Medulla oblongata (tissue), 1 donor: ENCODE measurements at regions not wholly inside any gene's neighbourhood (a gene's known extent, or its start where the extent isn't known, plus 50 kb on each side); places are given as distances from the start of the nearest gene placed in this dataset.

Experiments used
- DNase-seq: peaks from one replicate; pipeline ENCODE4 v3.0.0-alpha.2; 2015; ENCODE audit errors: extremely low spot score

DNA sequence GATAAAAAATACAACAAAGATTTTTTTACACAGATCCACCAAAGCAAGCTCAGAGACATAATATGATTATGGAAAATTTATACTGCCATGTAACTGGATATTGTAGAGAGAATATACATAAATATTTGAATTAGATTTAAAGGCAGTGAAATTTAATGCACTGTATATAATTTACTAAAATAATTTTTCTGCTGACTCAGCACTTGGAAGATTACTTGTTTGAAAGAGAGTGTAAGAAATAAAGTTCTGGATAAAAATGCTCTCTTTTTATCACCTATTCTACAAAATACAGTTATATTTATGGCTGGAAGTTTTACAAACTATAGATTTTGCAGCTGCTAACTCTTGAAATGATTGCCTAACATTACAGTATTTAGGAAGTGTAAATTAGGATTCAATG is 628.3 kb upstream of the CHORDC1 start:
- no peak for DNase-seq

DNA sequence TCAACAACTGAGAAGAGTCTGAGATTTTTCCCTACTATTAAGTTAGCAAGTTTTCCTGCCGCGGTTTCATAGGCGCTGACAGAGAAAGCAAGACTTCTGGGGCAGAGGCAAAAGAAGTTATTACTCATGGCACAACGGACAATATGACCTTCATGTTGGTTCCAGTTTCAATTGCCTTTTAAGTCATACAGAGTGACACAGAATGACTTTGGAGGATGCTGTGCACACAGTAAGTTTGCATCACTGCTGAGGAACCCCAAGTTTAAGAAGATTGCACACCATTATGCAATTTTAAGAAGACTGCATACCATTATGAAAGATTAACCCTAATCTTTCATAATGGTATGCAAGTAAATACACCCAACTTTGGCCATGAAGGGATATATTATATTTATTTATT is 626.5 kb upstream of the CHORDC1 start:
- no peak for DNase-seq

DNA sequence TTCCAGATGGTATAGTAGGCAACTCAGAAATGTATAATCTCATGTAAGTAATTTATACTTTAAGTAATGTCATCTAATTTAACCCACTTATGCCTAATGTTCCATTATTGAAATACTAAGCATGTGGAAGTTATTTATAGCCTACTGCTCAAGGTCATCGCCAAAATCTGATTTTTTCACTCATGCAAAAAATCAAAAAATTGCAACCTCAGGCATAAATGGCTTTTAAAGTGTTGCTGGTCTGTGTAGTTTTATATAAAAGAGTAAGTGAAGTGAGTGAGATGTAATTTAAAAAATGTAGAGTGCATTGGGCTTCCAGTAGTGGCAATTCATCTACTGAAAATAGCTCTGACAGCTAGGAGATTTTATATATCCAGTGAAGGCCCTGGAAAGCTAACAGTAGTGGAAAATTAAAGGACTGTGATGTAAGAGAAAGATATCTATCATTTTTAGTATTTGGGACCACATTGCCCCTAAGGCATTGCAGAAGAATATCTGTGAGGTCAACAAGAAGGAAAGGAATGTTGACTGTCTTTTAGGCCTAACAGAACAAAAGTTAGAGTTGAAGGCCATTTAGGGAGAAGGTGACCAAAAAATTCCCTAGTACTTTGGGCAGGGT is 624.5 kb upstream of the CHORDC1 start:
- no peak for DNase-seq

DNA sequence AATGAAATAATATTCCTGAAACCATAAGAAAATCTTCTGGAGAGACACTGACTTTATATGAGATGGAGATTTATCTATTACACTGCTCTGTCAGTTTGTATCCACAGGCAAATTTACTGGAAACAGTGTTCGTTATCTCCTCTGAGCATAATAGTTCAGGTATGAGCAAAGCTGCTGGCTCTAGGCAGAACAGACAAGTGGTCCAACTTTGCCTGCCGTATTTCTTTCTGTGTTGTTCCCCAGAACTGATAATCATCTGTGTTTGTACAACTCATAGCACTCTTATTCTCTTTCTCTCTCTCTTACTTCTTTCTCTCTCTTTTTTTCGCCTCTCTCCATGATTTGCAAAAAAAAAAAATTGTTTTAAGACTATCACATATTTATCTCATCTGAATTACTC is 623.8 kb upstream of the CHORDC1 start:
- DNase-seq = no peak

DNA sequence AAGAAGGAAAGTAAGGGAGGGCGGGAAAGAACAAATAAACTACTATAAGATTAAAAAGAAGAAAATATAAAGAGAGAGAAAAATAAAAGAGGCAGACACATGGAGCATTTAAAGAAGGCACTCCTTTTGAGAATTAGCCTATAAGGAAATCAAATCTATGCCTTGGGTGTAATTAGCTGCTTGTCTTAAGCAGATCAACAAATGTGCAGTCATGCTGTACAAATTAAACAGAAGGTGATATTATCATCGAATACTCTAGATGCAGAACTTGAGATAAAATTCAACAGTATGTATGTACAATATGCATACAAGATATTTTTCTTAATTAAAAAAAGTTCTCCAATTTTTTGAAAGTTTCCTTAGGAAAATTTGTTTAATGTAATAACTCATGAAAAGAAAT is 623.0 kb upstream of the CHORDC1 start:
- DNase-seq = no peak

DNA sequence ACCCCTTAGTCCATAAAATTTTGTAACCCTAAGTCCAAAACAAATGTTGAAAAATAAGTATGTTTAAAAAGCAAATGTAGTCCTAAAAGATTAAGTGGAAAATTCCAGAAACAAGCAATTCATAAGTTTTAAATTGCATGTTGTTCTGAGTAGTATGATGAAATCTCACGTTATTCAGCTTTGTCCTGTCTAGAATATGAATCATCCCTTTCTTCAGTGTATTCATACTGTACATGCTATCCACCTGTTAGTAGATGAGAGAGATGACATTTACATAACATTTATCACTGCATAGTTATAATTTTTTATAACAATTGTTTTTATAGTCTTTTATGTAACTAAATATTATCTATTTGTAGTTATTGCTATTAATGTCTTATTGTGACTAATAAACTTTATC is 622.3 kb upstream of the CHORDC1 start:
- DNase-seq = no peak

DNA sequence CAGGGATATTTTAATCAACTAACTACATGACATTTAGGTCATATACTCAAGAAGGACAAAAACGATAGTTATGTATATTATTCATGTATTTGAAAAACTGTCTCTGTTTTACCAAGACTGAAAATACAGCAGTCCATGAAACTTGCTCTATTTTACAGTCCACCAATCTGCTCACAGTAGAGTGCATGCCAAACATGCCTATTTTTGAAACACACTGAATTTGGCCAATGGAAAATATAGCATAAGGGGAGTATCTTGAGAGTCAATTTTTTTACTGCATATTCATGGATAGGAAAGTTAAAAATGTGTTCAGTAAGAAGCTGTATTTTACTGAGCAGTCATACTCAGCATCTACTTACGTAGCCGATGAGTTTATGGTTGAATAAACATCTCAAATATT is 621.2 kb upstream of the CHORDC1 start:
- no peak for DNase-seq

DNA sequence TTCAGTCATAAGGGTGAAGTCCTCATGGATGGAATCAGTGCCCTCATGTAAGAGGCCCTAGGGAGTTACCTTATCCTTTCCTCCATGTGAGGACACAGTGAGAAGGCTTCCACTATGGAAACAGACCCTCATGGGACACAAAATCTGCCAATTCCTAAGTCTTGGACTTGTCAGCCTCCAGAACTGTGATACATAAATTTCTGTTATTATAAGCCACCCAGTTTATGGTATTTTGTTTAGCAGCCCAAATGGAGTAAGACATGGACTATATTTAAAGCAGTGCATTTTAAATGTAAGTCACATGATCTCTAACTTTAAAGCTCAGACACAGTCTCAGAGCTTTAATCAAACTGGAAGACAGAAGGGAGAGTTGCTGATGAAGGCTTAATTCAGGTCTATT is 619.8 kb upstream of the CHORDC1 start:
- DNase-seq = no peak

DNA sequence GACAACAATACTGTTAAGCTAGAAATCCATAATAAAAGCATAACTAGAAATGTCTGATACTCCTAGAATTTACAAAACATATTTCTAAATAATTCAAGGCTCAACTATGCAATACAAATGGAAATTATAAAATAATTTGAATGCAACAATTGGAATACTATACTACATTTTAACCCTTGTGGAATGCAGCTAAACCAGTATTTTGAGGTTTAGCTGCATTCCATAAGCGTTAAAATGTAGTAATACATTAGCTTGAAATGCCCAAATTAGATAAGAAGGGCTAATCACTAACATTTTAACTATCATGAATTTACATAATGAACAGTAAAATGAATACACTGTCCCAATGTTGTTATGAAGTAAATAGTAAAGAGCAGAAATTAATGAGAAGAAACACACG is 617.2 kb upstream of the CHORDC1 start:
- no peak for DNase-seq

DNA sequence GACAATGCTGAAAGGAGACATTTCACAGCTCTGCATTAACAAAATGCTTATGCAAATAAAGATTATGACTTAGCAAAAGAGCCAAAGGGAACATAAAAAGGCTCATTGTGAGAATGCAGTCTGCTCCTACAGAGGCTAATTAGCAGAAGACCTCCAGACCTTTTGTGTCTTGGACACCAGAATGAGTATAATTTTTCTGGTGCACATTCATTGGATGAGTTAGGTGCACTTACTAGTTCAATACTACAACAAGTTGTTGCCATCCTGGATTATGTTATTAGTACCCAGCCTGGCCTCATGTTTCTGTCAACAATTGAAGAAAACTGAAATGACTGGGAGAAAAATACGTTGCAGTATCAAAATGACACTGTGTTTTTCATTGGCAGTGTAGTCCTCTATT is 613.2 kb upstream of the CHORDC1 start:
- DNase-seq = no peak

DNA sequence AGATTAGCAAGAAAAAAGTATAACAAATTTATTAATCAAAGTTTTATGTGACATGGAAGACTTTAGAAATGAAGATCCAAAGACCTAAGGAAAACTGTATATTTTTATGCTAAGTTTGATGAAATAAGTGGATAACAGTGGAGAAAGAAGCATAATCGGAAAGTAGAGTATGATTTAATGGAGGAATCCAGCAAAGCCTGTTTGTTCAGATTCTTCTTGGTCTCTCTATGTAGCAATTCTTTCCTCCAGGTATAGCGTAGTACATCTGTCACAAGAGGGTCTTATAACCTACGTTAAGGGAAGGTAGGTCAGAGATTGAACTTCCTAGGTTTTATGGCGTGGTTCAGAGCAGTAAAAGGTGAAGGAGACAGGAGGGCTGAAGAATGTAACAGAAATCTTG is 600.6 kb upstream of the CHORDC1 start:
- DNase-seq = no peak

DNA sequence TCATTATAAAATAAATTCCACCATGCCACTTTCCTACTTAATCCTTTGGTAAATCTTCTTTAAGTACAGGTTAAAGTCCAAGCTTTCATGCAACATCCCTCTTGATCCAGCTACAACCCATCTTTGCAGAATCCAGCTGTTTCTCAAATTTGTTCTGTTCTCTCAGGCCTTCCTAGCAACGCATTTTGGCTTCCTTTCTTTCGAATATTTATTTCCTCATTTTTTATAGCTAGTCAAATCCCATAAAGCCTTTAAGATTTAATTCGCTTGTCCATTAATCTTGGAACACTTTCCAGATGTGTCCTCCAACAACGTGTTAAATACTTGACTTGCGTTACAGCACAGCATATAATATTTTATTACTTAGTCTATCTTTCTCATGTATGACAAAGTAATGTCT is 600.1 kb upstream of the CHORDC1 start:
- no peak for DNase-seq

DNA sequence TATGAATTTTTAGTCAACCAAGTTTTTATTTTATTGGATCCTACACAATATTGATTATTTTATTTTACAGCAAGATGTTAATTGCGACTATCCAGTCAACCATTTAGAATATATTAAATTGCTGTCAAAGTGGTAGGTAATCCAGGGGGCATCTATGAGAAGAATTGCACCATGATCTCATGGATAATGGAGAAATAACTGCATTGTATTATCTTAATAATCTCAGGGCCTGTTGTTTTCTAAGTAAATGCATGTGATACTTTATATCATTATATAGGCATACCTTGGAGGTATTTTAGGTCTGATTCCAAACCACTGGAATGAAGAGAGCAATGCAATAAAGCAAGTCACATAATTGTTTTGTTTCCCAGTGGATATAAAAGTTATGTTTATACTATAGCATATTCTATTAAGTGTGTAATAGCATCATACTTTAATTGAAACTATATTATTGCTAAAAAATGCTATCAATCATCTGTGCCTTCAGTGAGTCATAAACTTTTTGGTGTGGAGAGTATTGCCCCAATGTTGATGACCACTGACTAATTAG is 595.4 kb upstream of the CHORDC1 start:
- no peak for DNase-seq

DNA sequence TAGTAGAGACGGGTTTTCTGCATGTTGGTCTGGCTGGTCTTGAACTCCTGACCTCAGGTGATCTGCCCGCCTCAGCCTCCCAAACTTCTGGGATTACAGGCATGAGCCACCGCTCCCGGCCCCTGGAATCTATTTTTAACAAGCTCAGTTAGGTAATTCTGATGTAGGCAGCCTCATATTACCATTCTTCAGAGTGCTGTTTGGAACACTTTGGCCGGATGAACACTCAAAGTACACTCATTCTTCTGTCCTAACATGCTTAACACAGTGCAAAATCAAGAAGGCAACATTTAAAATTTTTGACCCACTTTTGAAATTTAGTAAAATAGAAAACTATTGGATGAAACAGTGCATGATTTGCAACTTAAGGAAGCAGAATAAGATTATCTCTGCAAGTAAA is 586.7 kb upstream of the CHORDC1 start:
- DNase-seq = no peak

DNA sequence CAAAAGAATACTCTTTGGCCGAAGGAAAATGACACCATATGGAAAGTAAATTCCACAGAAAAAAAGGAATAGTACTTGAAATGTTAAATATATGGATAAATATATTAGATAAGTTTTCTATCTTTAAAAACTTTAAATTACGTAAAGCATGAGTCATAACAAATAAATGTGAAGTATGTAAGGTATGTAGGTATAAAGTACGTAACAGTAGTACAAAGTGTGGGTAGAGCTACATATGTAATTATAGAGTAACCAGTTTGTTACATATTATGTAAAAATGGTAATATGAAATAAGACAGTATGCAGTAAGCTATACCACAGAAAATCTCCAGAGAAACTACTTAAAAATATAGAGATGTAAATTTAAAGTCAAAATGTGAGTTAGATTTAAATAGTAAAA is 582.3 kb upstream of the CHORDC1 start:
- no peak for DNase-seq

DNA sequence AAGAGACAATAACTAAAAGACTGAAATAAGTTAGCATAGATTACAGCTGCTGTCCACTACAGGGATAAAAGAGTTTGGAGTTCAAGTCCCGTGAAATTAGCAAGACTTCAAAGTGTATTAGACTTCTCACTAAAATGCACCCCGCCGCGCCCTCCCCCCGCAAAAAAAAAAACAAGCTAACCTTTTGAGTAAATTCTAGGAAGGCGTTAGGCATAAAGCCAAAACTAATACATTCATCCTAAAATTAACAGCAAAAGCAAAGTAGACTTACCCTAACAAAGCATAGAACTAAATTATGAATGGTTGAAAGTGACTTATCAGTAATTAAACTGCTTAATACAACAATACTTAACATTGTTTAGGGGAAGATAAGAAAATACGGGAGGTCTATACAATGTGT is 581.0 kb upstream of the CHORDC1 start:
- no peak for DNase-seq

DNA sequence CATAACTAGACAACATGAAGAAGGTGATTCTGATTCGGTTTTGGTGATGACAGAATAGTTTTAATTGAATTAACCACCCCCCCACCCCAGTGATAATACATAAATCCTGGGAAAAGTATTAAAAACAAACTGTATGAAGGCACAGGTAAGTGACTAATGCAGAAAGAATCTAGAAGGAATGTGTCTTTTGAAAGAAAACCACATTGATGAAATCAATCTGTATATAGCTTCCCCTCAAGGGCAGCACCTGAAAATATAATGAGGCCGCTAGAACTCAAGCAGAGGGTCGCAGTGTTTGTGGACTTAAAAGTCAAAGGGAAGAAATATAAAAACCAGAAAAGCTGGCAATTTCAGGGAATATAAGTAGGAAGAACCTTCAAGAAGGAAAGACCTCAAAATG is 580.5 kb upstream of the CHORDC1 start:
- DNase-seq = no peak

DNA sequence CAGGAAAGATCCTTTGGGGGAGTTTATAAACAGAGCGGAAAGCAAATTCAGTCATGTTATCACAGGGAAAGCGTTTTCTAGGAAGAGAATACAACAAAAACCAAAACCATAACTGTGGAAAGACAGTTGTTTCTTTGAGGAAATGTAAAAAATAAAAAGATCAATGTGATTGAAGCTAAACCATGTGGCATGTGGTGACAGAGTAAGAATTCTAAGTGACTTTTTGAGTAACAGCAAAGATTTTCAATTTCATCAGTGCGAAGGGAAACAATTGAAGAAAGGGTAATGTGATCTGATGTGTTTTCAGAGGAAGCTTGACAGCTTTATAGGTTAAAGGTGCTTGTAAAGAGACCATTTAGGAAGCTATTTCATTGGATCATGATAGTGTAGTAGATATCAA is 575.9 kb upstream of the CHORDC1 start:
- no peak for DNase-seq

DNA sequence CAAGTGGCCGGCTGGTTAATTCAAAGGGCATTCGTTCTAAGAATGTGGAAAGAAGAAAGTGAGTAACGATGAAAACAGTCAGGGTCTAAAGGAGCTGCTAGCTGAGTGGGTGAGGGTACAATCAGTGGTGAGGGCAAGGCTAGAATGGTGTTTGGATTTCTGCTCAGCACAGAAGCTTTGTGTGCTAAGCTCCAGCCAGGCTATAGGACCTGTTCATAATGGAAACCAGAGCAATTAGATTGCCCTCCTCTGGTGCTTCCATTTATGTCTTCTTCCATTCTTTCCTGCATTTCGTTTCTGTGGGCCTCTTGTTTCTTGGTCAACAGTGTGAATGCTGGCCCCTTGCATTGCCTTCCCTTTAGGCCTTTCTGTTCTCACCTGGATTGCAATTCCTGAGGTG is 572.9 kb upstream of the CHORDC1 start:
- DNase-seq = no peak

DNA sequence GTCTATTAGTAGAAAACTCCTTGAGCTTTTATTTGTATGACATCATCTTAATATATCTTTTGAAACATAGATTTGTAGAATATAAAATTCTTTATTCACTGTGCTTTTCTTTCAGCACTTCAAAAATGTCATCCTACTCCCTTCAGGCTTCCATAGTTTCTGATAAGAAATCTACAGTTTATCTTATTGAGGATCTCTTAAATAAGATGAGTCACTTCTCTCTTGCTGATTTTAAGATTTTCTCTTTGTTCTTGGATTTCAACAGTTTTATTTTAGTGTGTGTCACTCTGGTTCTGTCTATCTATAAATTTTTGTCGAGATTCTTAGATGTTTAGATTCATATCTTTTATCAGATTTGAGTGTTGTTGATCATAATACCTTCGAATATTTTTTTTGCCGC is 566.1 kb upstream of the CHORDC1 start:
- DNase-seq = no peak

DNA sequence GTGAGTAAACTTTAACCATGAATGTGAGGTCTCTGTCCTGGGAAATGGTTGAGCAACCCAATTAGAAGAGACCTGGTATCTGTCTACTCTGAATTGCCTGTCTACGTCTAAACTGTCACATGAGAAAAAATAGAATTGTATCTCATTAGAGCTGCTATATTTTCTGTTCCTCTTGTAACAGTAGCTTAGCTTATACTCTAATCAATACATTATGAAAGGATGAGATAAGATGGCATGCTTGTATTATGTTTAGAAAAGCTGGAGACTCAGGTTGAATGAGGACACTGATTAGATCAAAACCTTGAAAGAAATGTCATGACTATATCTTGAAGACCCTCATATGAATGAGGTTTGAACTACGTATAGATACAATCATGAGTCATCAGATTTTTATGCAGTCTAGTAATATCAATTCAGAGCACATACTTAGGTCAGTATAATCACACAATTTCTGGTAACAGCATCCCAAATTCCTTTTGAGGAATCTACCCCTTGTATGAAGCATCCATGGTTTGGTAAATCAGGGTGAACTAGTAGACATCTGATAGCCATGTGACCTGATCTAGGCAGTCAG is 561.5 kb upstream of the CHORDC1 start:
- DNase-seq = no peak

DNA sequence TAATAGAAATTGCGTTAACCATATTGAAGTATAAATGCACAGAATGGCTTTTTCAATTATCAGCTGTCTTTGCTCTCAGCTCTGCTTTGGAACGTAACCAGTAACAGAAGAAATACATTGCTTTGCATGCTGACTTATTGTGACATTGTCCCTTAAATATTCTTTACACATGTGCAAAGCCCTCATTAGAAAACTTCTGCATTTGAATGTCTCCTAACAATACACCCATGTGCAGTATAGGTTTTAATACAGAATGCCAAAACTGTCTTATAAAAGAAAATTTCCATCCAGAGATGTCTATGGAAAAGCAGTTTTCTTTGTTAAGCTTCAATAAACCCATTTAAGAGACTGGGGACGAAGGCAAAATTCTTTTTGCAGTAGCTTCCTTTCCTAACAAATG is 560.3 kb upstream of the CHORDC1 start:
- DNase-seq = no peak

DNA sequence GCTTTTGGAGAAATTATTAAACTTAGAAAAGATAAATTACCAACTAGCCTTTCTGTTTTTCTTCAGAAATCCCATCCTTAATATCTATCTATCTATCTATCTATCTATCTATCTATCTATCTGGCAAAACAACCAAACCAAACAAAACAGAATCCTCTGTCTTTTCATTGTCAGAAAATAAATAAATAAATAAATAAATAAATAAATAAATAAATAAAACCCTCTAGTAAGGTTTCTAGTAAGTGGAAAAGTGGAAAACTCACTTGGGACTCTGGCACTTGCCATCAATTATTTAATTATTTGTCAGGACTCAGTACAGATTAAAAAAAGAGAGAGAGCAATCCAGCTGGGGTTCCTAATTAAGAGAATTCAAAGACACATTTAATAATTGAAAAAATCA is 556.2 kb upstream of the CHORDC1 start:
- DNase-seq = no peak

DNA sequence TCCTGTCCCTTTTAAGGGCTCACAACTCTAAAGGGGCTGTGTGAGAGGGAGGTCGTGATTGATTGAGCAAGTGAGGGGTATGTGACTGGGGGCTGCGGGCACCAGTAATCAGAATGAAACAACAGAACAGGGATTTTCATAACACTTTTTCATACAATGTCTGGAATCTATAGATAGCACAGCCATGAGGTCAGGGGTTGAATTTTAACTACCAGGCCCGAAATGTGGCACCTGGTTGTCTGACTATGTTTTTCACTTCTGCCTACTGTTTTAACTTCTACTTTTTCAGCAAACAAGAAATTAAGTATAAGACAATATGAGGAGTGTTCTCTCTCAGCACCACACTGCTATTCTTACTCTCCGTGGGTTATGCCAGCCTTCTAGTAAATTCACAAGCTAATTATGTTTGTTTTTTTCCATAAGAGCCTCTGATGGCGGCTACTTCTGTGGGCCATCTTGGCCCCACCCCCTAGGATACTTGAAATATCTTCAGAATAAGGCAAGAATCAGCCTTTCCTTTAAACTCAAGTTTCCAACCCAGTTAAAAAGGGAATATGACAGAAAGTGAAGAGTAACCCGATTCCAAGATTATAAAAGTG is 552.8 kb upstream of the CHORDC1 start:
- no peak for DNase-seq
